ENCODE measurements at regions not wholly inside any gene's neighbourhood (a gene's known extent, or its start where the extent isn't known, plus 50 kb on each side); places are given as distances from the start of the nearest gene placed in this dataset.

- Histone ChIP-seq H3K79me2 (ENCODE audit: control insufficient read depth, insufficient read depth, low read length) (no peaks in the 10 kb centered on the region), H3K36me3 (replicated peaks in 1 of 2; ENCODE audit: control extremely low read depth in 1 of 2, control insufficient read depth in 1 of 2, extremely low read depth in 1 of 2, insufficient read depth in 2 of 2, low read length in 1 of 2) (no peaks in the 10 kb centered on the region), H3K27ac (ENCODE audit: low read length in 2 of 2) (no peak overlapping the region), H3K4me1 (ENCODE audit: control insufficient read depth in 2 of 2, insufficient read depth in 2 of 2, low read length in 2 of 2) (no peaks in the 10 kb centered on the region), H3K9me3 (ENCODE audit: control extremely low read depth in 1 of 3, control insufficient read depth in 2 of 3, insufficient read depth in 1 of 3, low read length in 2 of 3) (no peaks in the 10 kb centered on the region), H2AFZ (ENCODE audit: insufficient read depth, low read depth, low read length, poor library complexity, severe bottlenecking) (no peak overlapping the region), H3K9ac (ENCODE audit: low read length) (no peak overlapping the region), H4K20me1 (ENCODE audit: control insufficient read depth, insufficient read depth, low read length, poor library complexity, severe bottlenecking) (no peaks in the 10 kb centered on the region), H3K4me3 (ENCODE audit: control extremely low read depth in 1 of 5, extremely low read depth in 1 of 5, insufficient read depth in 1 of 5, low read depth in 2 of 5, low read length in 4 of 5) (no peak overlapping the region), H3K27me3 (replicated peaks in 1 of 4; ENCODE audit: control extremely low read depth in 1 of 4, control insufficient read depth in 3 of 4, insufficient read depth in 4 of 4, low read length in 3 of 4) (no peaks in the 10 kb centered on the region), H3K4me2 (replicated peaks; ENCODE audit: low read depth, low read length, poor library complexity, severe bottlenecking) (no peak overlapping the region)
- no peaks in the 10 kb centered on the region for H3K4me1 Mint-ChIP-seq
- no peak overlapping the region for H3K4me3 Mint-ChIP-seq
- H3K27ac Mint-ChIP-seq = no peak overlapping the region
- H3K27me3 Mint-ChIP-seq = no peaks in the 10 kb centered on the region
- intact Hi-C loops (cut with micrococcal nuclease) = no loop called here
- ChIA-PET CTCF (no interaction called here), POLR2A (no interaction called here)
- no peak for ATAC-seq (ENCODE audit: low read depth)
- TF ChIP-seq CTCF (IDR thresholded peaks at IDR 0.05) = no peak
- TF ChIP-seq EZH2 (IDR thresholded peaks at IDR 0.05; ENCODE audit: borderline replicate concordance, insufficient read depth, low read depth, low read length, poor library complexity, severe bottlenecking) = no peak
- WGBS (ENCODE audit: insufficient coverage) = no CpG with 5 or more reads among the region's 3 CpGs
- no peak for DNase-seq
- no peaks in the 10 kb centered on the region for H3K9me3 Mint-ChIP-seq (ENCODE audit: insufficient read depth)
Measured at GRCh38 chrX:82041034-82041433, 839.1 kb downstream of the SH3BGRL start.

GRCh38 chrX:82058728-82059127 lies 856.8 kb downstream of the SH3BGRL start:
- H3K4me1 Mint-ChIP-seq = no peaks in the 10 kb centered on the region
- H3K4me3 ChIP-seq (ENCODE audit: control extremely low read depth in 1 of 5, extremely low read depth in 1 of 5, insufficient read depth in 1 of 5, low read depth in 2 of 5, low read length in 4 of 5) = no peak overlapping the region

More at GRCh38 chrX:82058728-82059127, 856.8 kb downstream of the SH3BGRL start:
- Histone ChIP-seq H3K27me3 (replicated peaks in 1 of 4; ENCODE audit: control extremely low read depth in 1 of 4, control insufficient read depth in 3 of 4, insufficient read depth in 4 of 4, low read length in 3 of 4) (no peaks in the 10 kb centered on the region), H2AFZ (ENCODE audit: insufficient read depth, low read depth, low read length, poor library complexity, severe bottlenecking) (no peak overlapping the region), H3K79me2 (ENCODE audit: control insufficient read depth, insufficient read depth, low read length) (no peaks in the 10 kb centered on the region), H3K27ac (ENCODE audit: low read length in 2 of 2) (no peak overlapping the region), H3K9ac (ENCODE audit: low read length) (no peak overlapping the region), H3K9me3 (ENCODE audit: control extremely low read depth in 1 of 3, control insufficient read depth in 2 of 3, insufficient read depth in 1 of 3, low read length in 2 of 3) (peaks cover 0 to 3% (median 0%) of the 10 kb centered on the region in 3 donors), H3K4me1 (ENCODE audit: control insufficient read depth in 2 of 2, insufficient read depth in 2 of 2, low read length in 2 of 2) (no peaks in the 10 kb centered on the region), H3K4me2 (replicated peaks; ENCODE audit: low read depth, low read length, poor library complexity, severe bottlenecking) (no peak overlapping the region), H4K20me1 (ENCODE audit: control insufficient read depth, insufficient read depth, low read length, poor library complexity, severe bottlenecking) (no peaks in the 10 kb centered on the region), H3K36me3 (replicated peaks in 1 of 2; ENCODE audit: control extremely low read depth in 1 of 2, control insufficient read depth in 1 of 2, extremely low read depth in 1 of 2, insufficient read depth in 2 of 2, low read length in 1 of 2) (no peaks in the 10 kb centered on the region)
- intact Hi-C loops (cut with micrococcal nuclease) = no loop called here
- ATAC-seq (ENCODE audit: low read depth) = no peak
- Mint-ChIP-seq H3K4me3 (no peak overlapping the region), H3K9me3 (ENCODE audit: insufficient read depth) (no peaks in the 10 kb centered on the region), H3K27ac (no peak overlapping the region), H3K27me3 (no peaks in the 10 kb centered on the region)
- ChIA-PET CTCF (no interaction called here), POLR2A (no interaction called here)
- TF ChIP-seq EZH2 (IDR thresholded peaks at IDR 0.05; ENCODE audit: borderline replicate concordance, insufficient read depth, low read depth, low read length, poor library complexity, severe bottlenecking) (no peak), CTCF (IDR thresholded peaks at IDR 0.05) (no peak)
- DNase-seq = no peak
- WGBS (ENCODE audit: insufficient coverage) = no CpG with 5 or more reads among the region's 4 CpGs

All from B cell (primary cell).